ENCODE measurements at regions not wholly inside any gene's neighbourhood (a gene's known extent, or its start where the extent isn't known, plus 50 kb on each side); places are given as distances from the start of the nearest gene placed in this dataset.
"Not testable (repeated sequence)": the region's sequence is repeated elsewhere in the genome, so short reads cannot be mapped to it uniquely, and the experiment has no call there.

- no peak overlapping the region for H3K4me3 Mint-ChIP-seq (ENCODE audit: low read depth)
- H3K9me3 Mint-ChIP-seq: no peaks in the 10 kb centered on the region
- peaks cover 41% of the 10 kb centered on the region for H3K27me3 Mint-ChIP-seq (ENCODE audit: low read depth)
- intact Hi-C loops (cut with micrococcal nuclease): loop anchor here (10.0 kb wide), 1 partner anchor 48 kb away; the partner anchor contains the start of gene PARP4
- H3K27ac Mint-ChIP-seq: no peak overlapping the region
- H3K4me1 Mint-ChIP-seq (ENCODE audit: low read depth): peaks cover 11% of the 10 kb centered on the region
- H3K36me3 Mint-ChIP-seq (ENCODE audit: low read depth): no peaks in the 10 kb centered on the region
- DNase-seq (ENCODE audit: low spot score): no peak
Measured at GRCh38 chr13:24563087-24563486, 50.5 kb upstream of the PARP4 start.

GRCh38 chr13:24563971-24564370 lies 51.4 kb upstream of the PARP4 start:
- not testable (repeated sequence) for H3K4me3 Mint-ChIP-seq (ENCODE audit: low read depth); DNase-seq (ENCODE audit: low spot score); H3K36me3 Mint-ChIP-seq (ENCODE audit: low read depth); H3K27ac Mint-ChIP-seq; H3K9me3 Mint-ChIP-seq
- peaks cover 11% of the 10 kb centered on the region for H3K4me1 Mint-ChIP-seq (ENCODE audit: low read depth)
- intact Hi-C loops (cut with micrococcal nuclease): loop anchor here (10.0 kb wide), 1 partner anchor 49 kb away; the partner anchor contains the start of gene PARP4
- H3K27me3 Mint-ChIP-seq (ENCODE audit: low read depth): peaks cover 37% of the 10 kb centered on the region

- Mint-ChIP-seq H3K36me3 (ENCODE audit: low read depth) (no peaks in the 10 kb centered on the region), H3K9me3 (no peaks in the 10 kb centered on the region), H3K27ac (no peak overlapping the region), H3K4me1 (ENCODE audit: low read depth) (peaks cover 3% of the 10 kb centered on the region), H3K4me3 (ENCODE audit: low read depth) (no peak overlapping the region), H3K27me3 (ENCODE audit: low read depth) (peaks cover 35% of the 10 kb centered on the region)
- intact Hi-C loops (cut with micrococcal nuclease): loop anchor here (10.0 kb wide), 1 partner anchor 50 kb away; the partner anchor contains the start of gene PARP4
- DNase-seq (ENCODE audit: low spot score): no peak
Measured at GRCh38 chr13:24564881-24565280, 52.3 kb upstream of the PARP4 start.

- H3K27me3 Mint-ChIP-seq (ENCODE audit: low read depth): peaks cover 37% of the 10 kb centered on the region
- DNase-seq (ENCODE audit: low spot score); H3K4me1 Mint-ChIP-seq (ENCODE audit: low read depth); H3K27ac Mint-ChIP-seq; H3K36me3 Mint-ChIP-seq (ENCODE audit: low read depth); H3K9me3 Mint-ChIP-seq; H3K4me3 Mint-ChIP-seq (ENCODE audit: low read depth): not testable (repeated sequence)
- intact Hi-C loops (cut with micrococcal nuclease): loop anchor here (10.0 kb wide), 1 partner anchor 53 kb away; the partner anchor contains the start of gene PARP4
Measured at GRCh38 chr13:24567593-24567992, 55.0 kb upstream of the PARP4 start.

GRCh38 chr13:24574847-24575246 lies 62.3 kb upstream of the PARP4 start:
- peaks cover 6% of the 10 kb centered on the region for H3K27me3 Mint-ChIP-seq (ENCODE audit: low read depth)
- H3K4me3 Mint-ChIP-seq (ENCODE audit: low read depth): no peak overlapping the region
- peaks cover 11% of the 10 kb centered on the region for H3K36me3 Mint-ChIP-seq (ENCODE audit: low read depth)
- no peak for DNase-seq (ENCODE audit: low spot score)
- intact Hi-C loops (cut with micrococcal nuclease): loop anchor here (5.0 kb wide), 1 partner anchor 107 kb away; the partner anchor contains the start of gene ATP12A
- H3K4me1 Mint-ChIP-seq (ENCODE audit: low read depth): peaks cover 11% of the 10 kb centered on the region
- peaks cover 16% of the 10 kb centered on the region for H3K9me3 Mint-ChIP-seq
- H3K27ac Mint-ChIP-seq: no peak overlapping the region

- Mint-ChIP-seq H3K9me3 (peaks cover 11% of the 10 kb centered on the region), H3K36me3 (ENCODE audit: low read depth) (peaks cover 11% of the 10 kb centered on the region), H3K4me1 (ENCODE audit: low read depth) (peaks cover 31% of the 10 kb centered on the region)
- H3K27ac Mint-ChIP-seq; H3K4me3 Mint-ChIP-seq (ENCODE audit: low read depth); DNase-seq (ENCODE audit: low spot score); H3K27me3 Mint-ChIP-seq (ENCODE audit: low read depth): not testable (repeated sequence)
- intact Hi-C loops (cut with micrococcal nuclease): loop anchor here (2.0 to 5.0 kb wide), 4 partner anchors 47 to 387 kb away; no protein-coding TSS in a partner anchor
Measured at GRCh38 chr13:24580315-24580714, 67.7 kb upstream of the PARP4 start.

GRCh38 chr13:24581578-24581977 lies 69.0 kb upstream of the PARP4 start:
- not testable (repeated sequence) for H3K36me3 Mint-ChIP-seq (ENCODE audit: low read depth)
- H3K27ac Mint-ChIP-seq: peak overlapping the region; percentile 35

GRCh38 chr13:24591697-24592096 lies 79.1 kb upstream of the PARP4 start:
- H3K4me1 Mint-ChIP-seq (ENCODE audit: low read depth); H3K27ac Mint-ChIP-seq; intact Hi-C loops (cut with micrococcal nuclease); H3K36me3 Mint-ChIP-seq (ENCODE audit: low read depth); H3K4me3 Mint-ChIP-seq (ENCODE audit: low read depth); DNase-seq (ENCODE audit: low spot score); H3K9me3 Mint-ChIP-seq; H3K27me3 Mint-ChIP-seq (ENCODE audit: low read depth): not testable (repeated sequence)

More at GRCh38 chr13:24581578-24581977, 69.0 kb upstream of the PARP4 start:
- not testable (repeated sequence) for H3K27me3 Mint-ChIP-seq (ENCODE audit: low read depth); H3K9me3 Mint-ChIP-seq; DNase-seq (ENCODE audit: low spot score); H3K4me3 Mint-ChIP-seq (ENCODE audit: low read depth)
- H3K4me1 Mint-ChIP-seq (ENCODE audit: low read depth): peaks cover 27% of the 10 kb centered on the region
- intact Hi-C loops (cut with micrococcal nuclease): loop anchor here (2.0 to 5.0 kb wide), 4 partner anchors 46 to 386 kb away; no protein-coding TSS in a partner anchor

- H3K4me1 Mint-ChIP-seq (ENCODE audit: low read depth): peaks cover 48% of the 10 kb centered on the region
- H3K27ac Mint-ChIP-seq: peak overlapping the region; percentile 46
- H3K9me3 Mint-ChIP-seq; intact Hi-C loops (cut with micrococcal nuclease); H3K4me3 Mint-ChIP-seq (ENCODE audit: low read depth); DNase-seq (ENCODE audit: low spot score); H3K27me3 Mint-ChIP-seq (ENCODE audit: low read depth): not testable (repeated sequence)
- peaks cover 19% of the 10 kb centered on the region for H3K36me3 Mint-ChIP-seq (ENCODE audit: low read depth)
Measured at GRCh38 chr13:24597906-24598670, 82.1 kb upstream of the ATP12A start.

- DNase-seq (ENCODE audit: low spot score); intact Hi-C loops (cut with micrococcal nuclease); H3K27me3 Mint-ChIP-seq (ENCODE audit: low read depth): not testable (repeated sequence)
- H3K9me3 Mint-ChIP-seq: peaks cover 15% of the 10 kb centered on the region
- H3K27ac Mint-ChIP-seq: peak overlapping the region; percentile 91
- peaks cover 24% of the 10 kb centered on the region for H3K36me3 Mint-ChIP-seq (ENCODE audit: low read depth)
- H3K4me3 Mint-ChIP-seq (ENCODE audit: low read depth): peak overlapping the region; percentile 62
- peaks cover 50% of the 10 kb centered on the region for H3K4me1 Mint-ChIP-seq (ENCODE audit: low read depth)
Measured at GRCh38 chr13:24599019-24599791, 81.0 kb upstream of the ATP12A start.

GRCh38 chr13:24605923-24606372 lies 74.3 kb upstream of the ATP12A start:
- intact Hi-C loops (cut with micrococcal nuclease): loop anchor here (2.0 to 10.0 kb wide), 2 partner anchors 13 to 119 kb away; no protein-coding TSS in a partner anchor
- Mint-ChIP-seq H3K9me3 (peaks cover 30% of the 10 kb centered on the region), H3K36me3 (ENCODE audit: low read depth) (peaks cover 31% of the 10 kb centered on the region), H3K4me3 (ENCODE audit: low read depth) (no peak overlapping the region), H3K4me1 (ENCODE audit: low read depth) (peaks cover 22% of the 10 kb centered on the region), H3K27ac (peak overlapping the region; percentile 49), H3K27me3 (ENCODE audit: low read depth) (no peaks in the 10 kb centered on the region)
- DNase-seq (ENCODE audit: low spot score): no peak

GRCh38 chr13:24606486-24607170 lies 73.6 kb upstream of the ATP12A start:
- no peak overlapping the region for H3K4me3 Mint-ChIP-seq (ENCODE audit: low read depth)
- intact Hi-C loops (cut with micrococcal nuclease): loop anchor here (10.0 kb wide), 1 partner anchor 118 kb away; no protein-coding TSS in a partner anchor
- peaks cover 26% of the 10 kb centered on the region for H3K36me3 Mint-ChIP-seq (ENCODE audit: low read depth)
- H3K9me3 Mint-ChIP-seq: peaks cover 30% of the 10 kb centered on the region
- no peak for DNase-seq (ENCODE audit: low spot score)
- peaks cover 22% of the 10 kb centered on the region for H3K4me1 Mint-ChIP-seq (ENCODE audit: low read depth)
- no peaks in the 10 kb centered on the region for H3K27me3 Mint-ChIP-seq (ENCODE audit: low read depth)
- no peak overlapping the region for H3K27ac Mint-ChIP-seq
